ENCODE measurements at regions not wholly inside any gene's neighbourhood (a gene's known extent, or its start where the extent isn't known, plus 50 kb on each side); places are given as distances from the start of the nearest gene placed in this dataset.

- peak; percentile 71 for ATAC-seq
- DNase-seq: no peak
Observed at GRCh38 chr4:26806331-26806730, 54.3 kb upstream of the STIM2 start.

- no peak for DNase-seq
- ATAC-seq: no peak
Observed at GRCh38 chr4:26807330-26807729, 53.3 kb upstream of the STIM2 start.

GRCh38 chr4:26809811-26810210 is 50.8 kb upstream of the STIM2 start:
- no peak for ATAC-seq
- no peak for DNase-seq

Measured in stimulated activated naive CD8-positive, alpha-beta T cell treated with anti-CD3 and anti-CD28 coated beads, Interleukin-15, Interleukin-2, amounts not matched to agents 100 U/mL and 50 U/mL, for 24 hours (primary cell).